Natural killer cell (primary cell): ENCODE measurements at regions not wholly inside any gene's neighbourhood (a gene's known extent, or its start where the extent isn't known, plus 50 kb on each side); places are given as distances from the start of the nearest gene placed in this dataset.

ENCODE experiments used
- ATAC-seq, 3 donors: fragments of 150-1000 bp in 2 of 3; fragments of 200-7000 bp in 1 of 3; cut with Tn5 transposase; 1 replicate in 1 of 3; 2 replicates in 2 of 3; pipeline ENCODE4 v1.10.0; 2021; ENCODE audit warnings: mild to moderate bottlenecking in 2 of 3, moderate library complexity in 2 of 3
- DNase-seq, 2 donors: peaks; one replicate each; pipeline versions ENCODE4 v3.0.0 to v3.0.0-alpha.2; 2013 to 2021; ENCODE audit warnings: mixed read lengths in 1 of 2
- H3K27ac ChIP-seq: one replicate; pipeline ENCODE4 v1.5.1; 2013; ENCODE audit warnings: mild to moderate bottlenecking, low read length
- H3K27me3 ChIP-seq: one replicate; pipeline ENCODE4 v1.6.1; 2013; ENCODE audit warnings: low read length; ENCODE audit not compliant: control insufficient read depth, insufficient read depth
- H3K36me3 ChIP-seq: one replicate; pipeline ENCODE4 v1.6.1; 2013; ENCODE audit warnings: low read length; ENCODE audit not compliant: control insufficient read depth, insufficient read depth
- H3K4me1 ChIP-seq: one replicate; pipeline ENCODE4 v1.6.1; 2013; ENCODE audit warnings: low read length; ENCODE audit not compliant: control insufficient read depth, insufficient read depth
- H3K4me3 ChIP-seq: one replicate; pipeline ENCODE4 v1.5.1; 2013; ENCODE audit warnings: low read length
- H3K9me3 ChIP-seq: one replicate; pipeline ENCODE4 v1.6.1; 2013; ENCODE audit warnings: low read length; ENCODE audit not compliant: control insufficient read depth, insufficient read depth
- H3K27ac Mint-ChIP-seq, 2 donors: one replicate each; pipeline ENCODE4 v1.8.0; 2022; ENCODE audit warnings: mild to moderate bottlenecking in 2 of 2, mixed read lengths in 2 of 2, moderate library complexity in 1 of 2
- H3K27me3 Mint-ChIP-seq, 2 donors: one replicate each; pipeline ENCODE4 v1.8.0; 2022; ENCODE audit warnings: low read depth in 2 of 2, mixed read lengths in 2 of 2
- H3K36me3 Mint-ChIP-seq: one replicate; pipeline ENCODE4 v1.8.0; 2022; ENCODE audit warnings: mixed read lengths
- H3K4me1 Mint-ChIP-seq, 2 donors: one replicate each; pipeline ENCODE4 v1.8.0; 2022; ENCODE audit warnings: mixed read lengths in 2 of 2
- H3K4me3 Mint-ChIP-seq: one replicate; pipeline ENCODE4 v1.8.0; 2022; ENCODE audit warnings: mild to moderate bottlenecking, moderate library complexity, mixed read lengths
- H3K9me3 Mint-ChIP-seq, 2 donors: one replicate each; pipeline ENCODE4 v1.8.0; 2022; ENCODE audit warnings: mixed read lengths in 2 of 2
- WGBS: methylation state at CpG from one replicate; pipeline ENCODE4 v1.1.7; 2013; ENCODE audit warnings: missing lambda C conversion rate; ENCODE audit not compliant: insufficient coverage; 5-methylcytosine and 5-hydroxymethylcytosine counted together
- intact Hi-C: fragments of 100-400 bp; cut with micrococcal nuclease; formaldehyde crosslinking; loops from one replicate; pipeline ENCODE4 v1.14.2; 2022
- TF ChIP-seq, protein P1 (sequence below): fragments of 200-600 bp; IDR thresholded peaks from one replicate; pipeline ENCODE4 v1.8.0; 2022; ENCODE audit warnings: antibody characterized with exemption

DNA sequence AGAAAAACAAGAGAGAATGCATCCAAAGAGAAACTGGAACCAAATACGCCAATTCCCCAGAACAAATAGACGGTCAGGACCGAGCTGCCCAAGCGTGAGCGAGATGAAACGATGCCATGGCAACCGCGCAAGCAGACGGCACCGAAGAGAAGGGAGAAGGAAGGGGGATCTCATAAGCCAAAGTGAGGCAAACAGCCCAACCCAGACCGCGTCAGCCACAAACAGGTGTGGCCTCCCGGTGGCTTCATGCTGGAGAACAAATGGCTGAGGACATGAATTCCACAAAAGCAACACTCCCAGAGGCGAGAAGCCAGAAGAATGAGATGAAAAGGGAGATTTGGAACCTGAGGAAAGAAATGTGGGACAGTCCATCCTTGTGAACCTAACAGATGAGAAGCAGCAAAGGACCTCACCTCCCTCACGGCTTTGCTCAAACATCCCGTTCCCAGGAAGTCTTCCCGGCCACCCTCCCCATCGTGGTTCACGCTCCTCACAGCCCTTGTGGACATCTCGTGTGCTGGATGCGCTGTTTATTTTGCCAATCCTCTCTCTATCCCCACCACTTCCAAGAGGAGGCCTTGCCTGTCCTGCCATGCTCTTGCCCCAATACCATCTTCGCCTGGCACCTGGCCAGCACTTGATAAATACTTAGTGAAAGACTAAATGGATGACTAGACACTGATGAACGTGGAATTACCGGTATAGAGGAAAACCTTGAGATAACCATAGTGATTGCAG, 89.1 kb upstream of the RTL6 start:
- H3K27me3 Mint-ChIP-seq = peaks cover 36 to 46% of the 10 kb centered on the region in 2 donors
- Histone ChIP-seq H3K36me3 (no peaks in the 10 kb centered on the region), H3K9me3 (no peaks in the 10 kb centered on the region), H3K4me3 (no peak overlapping the region), H3K27me3 (no peaks in the 10 kb centered on the region), H3K4me1 (peaks cover 5% of the 10 kb centered on the region), H3K27ac (no peak overlapping the region)
- no peak overlapping the region for H3K4me3 Mint-ChIP-seq
- TF ChIP-seq, protein P1, sequence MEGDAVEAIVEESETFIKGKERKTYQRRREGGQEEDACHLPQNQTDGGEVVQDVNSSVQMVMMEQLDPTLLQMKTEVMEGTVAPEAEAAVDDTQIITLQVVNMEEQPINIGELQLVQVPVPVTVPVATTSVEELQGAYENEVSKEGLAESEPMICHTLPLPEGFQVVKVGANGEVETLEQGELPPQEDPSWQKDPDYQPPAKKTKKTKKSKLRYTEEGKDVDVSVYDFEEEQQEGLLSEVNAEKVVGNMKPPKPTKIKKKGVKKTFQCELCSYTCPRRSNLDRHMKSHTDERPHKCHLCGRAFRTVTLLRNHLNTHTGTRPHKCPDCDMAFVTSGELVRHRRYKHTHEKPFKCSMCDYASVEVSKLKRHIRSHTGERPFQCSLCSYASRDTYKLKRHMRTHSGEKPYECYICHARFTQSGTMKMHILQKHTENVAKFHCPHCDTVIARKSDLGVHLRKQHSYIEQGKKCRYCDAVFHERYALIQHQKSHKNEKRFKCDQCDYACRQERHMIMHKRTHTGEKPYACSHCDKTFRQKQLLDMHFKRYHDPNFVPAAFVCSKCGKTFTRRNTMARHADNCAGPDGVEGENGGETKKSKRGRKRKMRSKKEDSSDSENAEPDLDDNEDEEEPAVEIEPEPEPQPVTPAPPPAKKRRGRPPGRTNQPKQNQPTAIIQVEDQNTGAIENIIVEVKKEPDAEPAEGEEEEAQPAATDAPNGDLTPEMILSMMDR = no peak
- intact Hi-C loops = no loop called here
- DNase-seq (peak in 1 of 2 donors; percentile 19), ATAC-seq (peak in 1 of 3 donors; percentile 56)
- no peaks in the 10 kb centered on the region for H3K36me3 Mint-ChIP-seq
- H3K9me3 Mint-ChIP-seq = no peaks in the 10 kb centered on the region
- peak overlapping the region in 1 of 2 donors; percentile 27 for H3K27ac Mint-ChIP-seq
- peaks cover 5 to 6% of the 10 kb centered on the region in 2 donors for H3K4me1 Mint-ChIP-seq
- 69% methylated on average over 22 of the region's 24 CpGs for WGBS

DNA sequence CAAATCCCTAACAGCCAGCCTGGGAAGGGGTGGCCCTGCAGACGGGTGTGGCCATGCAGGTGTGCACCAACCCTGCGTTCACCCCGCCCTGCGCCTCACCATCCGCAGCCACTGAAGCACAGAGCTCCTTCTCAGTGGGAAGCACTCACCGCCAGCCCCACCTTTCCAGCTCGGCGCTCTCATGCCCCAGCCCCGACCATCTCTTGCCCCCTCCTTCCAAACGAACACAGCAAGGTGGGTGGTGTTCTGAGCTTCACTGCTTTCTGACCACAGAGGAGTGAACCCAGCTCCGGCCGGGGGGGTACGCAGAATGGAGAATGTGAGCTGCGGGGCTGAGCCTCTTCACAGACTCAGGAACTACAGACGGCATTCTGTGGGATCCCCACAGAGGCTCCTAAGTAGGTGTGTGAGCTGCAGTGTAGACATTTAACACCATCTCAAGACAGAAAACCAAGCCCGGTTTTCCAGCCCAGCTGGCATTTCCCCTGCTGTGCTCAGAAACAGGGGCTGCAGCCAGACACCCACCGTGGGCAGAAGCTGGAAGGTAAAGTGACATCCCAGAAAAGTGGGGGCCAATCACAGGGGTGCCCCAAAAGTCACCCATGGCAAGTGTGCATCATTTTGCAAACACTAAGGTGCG, 88.4 kb upstream of the RTL6 start:
- Histone ChIP-seq H3K27ac (no peak overlapping the region), H3K9me3 (no peaks in the 10 kb centered on the region), H3K4me3 (no peak overlapping the region), H3K4me1 (peaks cover 5% of the 10 kb centered on the region), H3K36me3 (no peaks in the 10 kb centered on the region), H3K27me3 (no peaks in the 10 kb centered on the region)
- H3K4me1 Mint-ChIP-seq = peaks cover 5 to 6% of the 10 kb centered on the region in 2 donors
- ATAC-seq (no peak), DNase-seq (no peak)
- peak overlapping the region in 1 of 2 donors; percentile 27 for H3K27ac Mint-ChIP-seq
- WGBS = 66% methylated on average over 18 of the region's 18 CpGs
- intact Hi-C loops = no loop called here
- TF ChIP-seq, protein P1 = no peak
- H3K9me3 Mint-ChIP-seq = no peaks in the 10 kb centered on the region
- no peak overlapping the region for H3K4me3 Mint-ChIP-seq
- peaks cover 36 to 46% of the 10 kb centered on the region in 2 donors for H3K27me3 Mint-ChIP-seq
- H3K36me3 Mint-ChIP-seq = no peaks in the 10 kb centered on the region

DNA sequence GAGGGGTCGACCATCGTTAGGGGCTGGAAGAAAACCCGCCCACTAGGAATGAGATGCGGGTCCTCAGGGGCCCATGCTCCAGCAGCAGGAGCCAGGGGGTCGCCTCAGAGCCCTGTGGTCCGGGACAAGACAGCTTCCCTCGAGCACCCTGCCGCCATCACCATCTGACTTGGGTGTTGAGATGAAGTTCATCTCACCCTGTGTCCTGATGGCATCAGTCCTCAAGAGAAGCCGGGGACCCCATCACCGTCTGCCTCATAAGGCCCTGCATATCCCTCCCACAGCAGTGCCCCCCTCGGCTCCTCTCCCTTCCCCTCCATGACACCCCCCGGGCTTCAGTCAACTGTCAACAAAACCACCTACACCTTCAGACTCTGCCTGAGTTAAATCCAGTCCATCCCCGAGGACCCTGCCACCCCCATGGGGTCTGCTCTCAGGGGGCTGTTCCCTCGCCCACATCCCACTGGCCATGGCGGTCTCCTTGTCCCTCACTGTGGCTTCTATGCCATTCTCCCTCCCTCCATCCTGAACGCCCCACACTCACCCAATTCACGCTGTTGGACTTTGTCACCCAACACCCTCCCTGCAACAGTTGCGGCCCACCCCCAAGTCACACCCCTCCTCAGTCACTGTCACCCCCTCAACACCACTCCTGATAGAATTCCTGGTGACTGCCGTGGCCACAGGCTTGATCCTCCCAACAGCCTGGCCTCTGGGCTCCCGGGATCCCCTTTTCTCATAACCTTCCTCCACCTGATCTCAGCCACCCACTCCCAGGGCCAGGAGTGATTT, 87.7 kb upstream of the RTL6 start:
- Histone ChIP-seq H3K4me1 (peaks cover 5% of the 10 kb centered on the region), H3K27ac (no peak overlapping the region), H3K27me3 (no peaks in the 10 kb centered on the region), H3K36me3 (no peaks in the 10 kb centered on the region), H3K9me3 (no peaks in the 10 kb centered on the region), H3K4me3 (no peak overlapping the region)
- H3K4me1 Mint-ChIP-seq = peaks cover 5 to 6% of the 10 kb centered on the region in 2 donors
- no peaks in the 10 kb centered on the region for H3K9me3 Mint-ChIP-seq
- no peaks in the 10 kb centered on the region for H3K36me3 Mint-ChIP-seq
- 87% methylated on average over 20 of the region's 20 CpGs for WGBS
- H3K4me3 Mint-ChIP-seq = no peak overlapping the region
- TF ChIP-seq, protein P1 = no peak
- ATAC-seq = no peak
- H3K27me3 Mint-ChIP-seq = peaks cover 36 to 47% of the 10 kb centered on the region in 2 donors
- no peak overlapping the region for H3K27ac Mint-ChIP-seq
- intact Hi-C loops = no loop called here
- DNase-seq = no peak
